AG04450 (cell line): ENCODE measurements at regions not wholly inside any gene's neighbourhood (a gene's known extent, or its start where the extent isn't known, plus 50 kb on each side); places are given as distances from the start of the nearest gene placed in this dataset.

Experiments
- CTCF ChIA-PET: fragments of 300-600, 350-600 bp; formaldehyde crosslinking; extraction: SDS; loops from one replicate; lab custom pipeline; 2022; ENCODE audit warnings: antibody characterized with exemption, inconsistent platforms; lab: Charles Lee
- POLR2A ChIA-PET: fragments of 350-600 bp; formaldehyde crosslinking; extraction: SDS; loops from one replicate; lab custom pipeline; 2021; ENCODE audit warnings: antibody characterized with exemption, inconsistent platforms; lab: Yijun Ruan, JAX
- DNase-seq: peaks from one replicate; pipeline ENCODE4 v3.0.0-alpha.2; 2011; ENCODE audit warnings: low read depth, low spot score
- H3K27ac ChIP-seq: one replicate; pipeline ENCODE4 v1.5.1; 2012; ENCODE audit warnings: low read depth, low read length, control low read depth
- H3K27me3 ChIP-seq: one replicate; pipeline ENCODE4 v1.6.0; 2012; ENCODE audit warnings: low read length; ENCODE audit not compliant: control insufficient read depth, insufficient read depth
- H3K4me3 ChIP-seq: 2 replicates; pipeline ENCODE4 v1.5.1; 2011; ENCODE audit warnings: mild to moderate bottlenecking, low read depth, low read length, control low read depth
- H3K9me3 ChIP-seq: 2 replicates; pipeline ENCODE4 v1.5.1; 2012; ENCODE audit warnings: low read length; ENCODE audit not compliant: control insufficient read depth, insufficient read depth
- TF ChIP-seq, protein P1 (sequence below): IDR thresholded peaks from 2 replicates; pipeline ENCODE4 v1.5.1; 2011; ENCODE audit warnings: low read depth, low read length, control low read depth, inconsistent platforms

DNA sequence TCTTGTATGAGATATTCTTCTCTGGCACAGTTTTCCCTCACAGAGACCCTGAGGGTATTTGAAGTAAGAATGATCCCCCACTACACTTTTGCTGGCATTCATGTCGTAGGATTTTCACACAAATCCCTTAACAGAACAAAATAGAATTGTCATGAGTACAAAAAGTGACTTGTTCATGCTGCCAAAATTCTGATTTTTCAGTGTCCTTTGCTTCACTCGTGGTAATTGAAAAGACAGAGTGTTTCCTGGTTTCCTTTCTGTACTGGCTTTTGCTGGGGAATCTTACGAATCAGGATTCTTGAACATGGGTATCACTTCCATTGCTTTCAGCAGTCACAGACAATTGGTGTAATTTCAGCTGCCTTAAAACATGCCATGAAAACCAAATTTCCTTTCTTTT is 756.3 kb downstream of the REEP3 start:
- Histone ChIP-seq H3K9me3 (no peaks in the 10 kb centered on the region), H3K27ac (no peak overlapping the region), H3K27me3 (no peaks in the 10 kb centered on the region), H3K4me3 (no peak overlapping the region)
- DNase-seq = no peak
- TF ChIP-seq, protein P1, sequence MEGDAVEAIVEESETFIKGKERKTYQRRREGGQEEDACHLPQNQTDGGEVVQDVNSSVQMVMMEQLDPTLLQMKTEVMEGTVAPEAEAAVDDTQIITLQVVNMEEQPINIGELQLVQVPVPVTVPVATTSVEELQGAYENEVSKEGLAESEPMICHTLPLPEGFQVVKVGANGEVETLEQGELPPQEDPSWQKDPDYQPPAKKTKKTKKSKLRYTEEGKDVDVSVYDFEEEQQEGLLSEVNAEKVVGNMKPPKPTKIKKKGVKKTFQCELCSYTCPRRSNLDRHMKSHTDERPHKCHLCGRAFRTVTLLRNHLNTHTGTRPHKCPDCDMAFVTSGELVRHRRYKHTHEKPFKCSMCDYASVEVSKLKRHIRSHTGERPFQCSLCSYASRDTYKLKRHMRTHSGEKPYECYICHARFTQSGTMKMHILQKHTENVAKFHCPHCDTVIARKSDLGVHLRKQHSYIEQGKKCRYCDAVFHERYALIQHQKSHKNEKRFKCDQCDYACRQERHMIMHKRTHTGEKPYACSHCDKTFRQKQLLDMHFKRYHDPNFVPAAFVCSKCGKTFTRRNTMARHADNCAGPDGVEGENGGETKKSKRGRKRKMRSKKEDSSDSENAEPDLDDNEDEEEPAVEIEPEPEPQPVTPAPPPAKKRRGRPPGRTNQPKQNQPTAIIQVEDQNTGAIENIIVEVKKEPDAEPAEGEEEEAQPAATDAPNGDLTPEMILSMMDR = no peak
- ChIA-PET CTCF (no interaction called here), POLR2A (no interaction called here)

DNA sequence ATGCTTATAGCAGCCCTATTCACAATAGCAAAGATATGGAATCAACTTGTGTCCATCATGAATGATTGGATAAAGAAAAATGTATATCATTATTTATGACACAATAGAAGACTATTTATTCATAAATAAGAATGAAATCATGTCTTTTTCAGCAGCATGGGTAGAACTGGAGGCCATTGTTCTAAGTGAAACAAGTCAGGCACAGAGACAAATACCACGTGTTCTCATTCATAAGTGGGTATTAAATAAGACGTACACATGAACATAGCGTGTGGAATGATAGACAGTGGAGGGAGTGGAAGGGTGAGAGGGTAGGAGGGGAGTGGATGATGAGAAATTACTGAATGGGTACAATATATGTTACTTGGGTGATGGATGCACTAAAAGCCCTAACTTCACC is 762.4 kb downstream of the REEP3 start:
- CTCF ChIA-PET = no interaction called here
- POLR2A ChIA-PET = no interaction called here
- Histone ChIP-seq H3K27ac (no peak overlapping the region), H3K9me3 (no peaks in the 10 kb centered on the region), H3K4me3 (no peak overlapping the region), H3K27me3 (no peaks in the 10 kb centered on the region)
- DNase-seq = no peak
- TF ChIP-seq, protein P1 = no peak

DNA sequence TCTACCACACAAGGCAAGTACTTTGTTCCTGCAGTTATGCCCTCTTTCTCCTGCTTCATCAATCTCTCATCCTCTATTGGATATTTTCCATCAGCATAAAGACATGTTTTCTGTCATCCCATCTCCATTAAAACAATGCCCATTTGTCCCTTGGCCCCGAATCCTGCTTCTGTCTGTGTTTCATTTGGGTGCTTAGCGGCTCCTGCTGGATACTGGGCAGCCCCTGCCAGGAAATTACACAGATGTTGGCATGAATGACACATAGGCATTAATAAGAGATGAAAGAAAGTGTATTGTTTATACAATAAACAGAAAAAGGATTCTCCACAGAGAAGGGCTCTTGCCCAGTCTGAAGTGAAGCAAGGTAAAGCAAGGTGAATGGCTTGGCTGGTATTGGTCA is 765.3 kb downstream of the REEP3 start:
- no peaks in the 10 kb centered on the region for H3K9me3 ChIP-seq
- DNase-seq = no peak
- ChIA-PET CTCF (no interaction called here), POLR2A (no interaction called here)
- H3K27me3 ChIP-seq = no peaks in the 10 kb centered on the region
- TF ChIP-seq, protein P1 = no peak
- H3K27ac ChIP-seq = no peak overlapping the region
- no peak overlapping the region for H3K4me3 ChIP-seq

DNA sequence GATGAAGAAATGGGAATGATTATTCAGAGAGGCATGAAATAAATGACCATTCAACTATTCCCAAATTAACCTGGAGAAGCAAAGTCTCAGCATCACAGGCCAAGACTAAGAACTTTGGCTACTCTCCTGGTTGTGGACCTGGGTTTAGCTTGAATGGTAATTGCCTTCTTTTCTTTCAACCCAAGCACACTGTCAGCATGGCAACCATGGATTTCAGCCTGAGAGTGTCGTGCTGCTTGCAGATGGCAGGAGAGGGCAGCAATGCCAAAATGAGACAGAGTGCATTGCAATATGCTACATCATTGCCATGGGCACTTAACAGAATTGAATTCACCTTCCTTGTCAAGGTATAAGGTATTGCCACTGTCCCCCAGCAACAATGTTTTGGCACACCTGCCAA is 767.2 kb downstream of the REEP3 start:
- ChIA-PET POLR2A (no interaction called here), CTCF (no interaction called here)
- no peaks in the 10 kb centered on the region for H3K27me3 ChIP-seq

DNA sequence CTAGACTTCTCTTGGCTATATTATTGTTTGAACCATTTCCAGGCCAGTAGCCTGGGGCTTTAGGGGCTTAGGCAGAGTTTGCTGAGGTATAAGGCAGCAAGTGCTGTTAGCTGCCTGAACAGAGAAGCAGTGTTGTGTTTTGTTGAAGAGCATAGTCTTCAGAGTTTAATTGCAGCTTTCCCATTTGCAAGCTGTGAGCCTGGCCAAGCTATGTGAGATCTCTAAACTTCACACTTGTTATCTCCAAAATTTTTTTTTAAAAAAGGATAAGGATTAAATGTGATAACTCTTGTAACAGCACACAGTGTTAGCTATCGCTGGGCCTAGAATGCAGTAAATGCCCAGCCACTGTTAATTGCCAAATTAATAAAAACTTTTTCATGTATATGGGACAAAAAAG is 782.4 kb downstream of the REEP3 start:
- H3K27ac ChIP-seq = no peak overlapping the region
- no peak for DNase-seq
- H3K9me3 ChIP-seq = no peaks in the 10 kb centered on the region
- H3K4me3 ChIP-seq = no peak overlapping the region
- ChIA-PET POLR2A (no interaction called here), CTCF (no interaction called here)
- TF ChIP-seq, protein P1 = no peak
- no peaks in the 10 kb centered on the region for H3K27me3 ChIP-seq

More for the DNA sequence above, 767.2 kb downstream of the REEP3 start:
- no peaks in the 10 kb centered on the region for H3K9me3 ChIP-seq
- no peak overlapping the region for H3K27ac ChIP-seq
- TF ChIP-seq, protein P1 = no peak
- no peak overlapping the region for H3K4me3 ChIP-seq
- no peak for DNase-seq
